ENCODE measurements at regions not wholly inside any gene's neighbourhood (a gene's known extent, or its start where the extent isn't known, plus 50 kb on each side); places are given as distances from the start of the nearest gene placed in this dataset.
A peak's percentile ranks its signal among the peaks of the same experiment; 100 is the strongest.

DNA sequence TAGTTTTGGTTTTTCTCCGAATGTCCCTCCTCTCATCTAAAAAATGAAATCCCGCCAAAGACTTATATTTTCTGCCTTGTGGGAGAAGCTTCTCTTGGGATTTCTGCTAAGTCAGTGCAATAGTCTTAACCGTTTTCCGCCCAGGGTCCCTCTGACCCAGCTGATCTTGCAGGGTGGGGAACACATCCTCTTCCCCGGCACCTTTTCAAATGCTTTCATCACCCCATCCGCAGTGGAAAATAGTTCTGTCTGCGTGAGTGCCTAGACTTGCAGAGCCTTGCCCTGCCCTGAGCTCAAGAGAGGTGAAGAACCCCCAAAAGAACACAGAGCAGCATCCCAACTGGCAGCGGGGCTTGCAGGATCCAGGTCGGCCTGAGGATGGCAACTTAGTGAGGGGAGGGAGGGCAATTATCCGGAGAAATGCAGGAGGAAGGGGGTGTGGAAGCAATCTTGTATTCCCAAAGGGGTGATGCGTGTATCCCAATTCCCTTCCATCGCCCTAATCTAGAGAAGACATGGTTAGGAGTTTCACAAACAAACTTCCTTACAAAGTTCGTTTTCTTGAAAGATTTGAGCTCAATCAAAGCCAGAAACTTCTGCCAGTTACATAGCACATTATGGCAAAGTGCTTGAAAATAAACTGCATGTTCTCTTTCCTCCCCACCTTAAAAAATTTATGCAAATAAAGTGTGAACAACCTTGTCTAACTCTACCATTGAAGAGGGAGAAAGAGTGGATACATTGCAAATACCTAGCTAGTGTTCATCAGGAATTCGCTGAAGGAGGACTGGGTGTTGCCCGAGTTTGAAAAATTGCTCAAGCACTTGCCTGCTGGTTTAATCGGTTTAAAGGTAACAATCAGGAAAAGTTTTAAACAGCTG, 79.9 kb downstream of the NR2F2 start:
- intact Hi-C loops (cut with micrococcal nuclease; ENCODE audit: unreplicated experiment) (no loop called here), in situ Hi-C loops (cut with HindIII; ENCODE audit: extremely low pct_ligation_motif_present, low pct_unique_long_range_greater_than_20kb) (no loop called here)
- no peak overlapping the region for H2AFZ ChIP-seq (ENCODE audit: low read length)
- CTCF ChIA-PET (ENCODE audit: low intra/inter-chr PET ratio, low total read pairs), result no interaction called here
- BruUV-seq (replicated peaks), result no TSS peak
- no peak overlapping the region for H3K4me3 ChIP-seq (replicated peaks in 1 of 3; ENCODE audit: insufficient read depth in 1 of 3, low read depth in 2 of 3, low read length in 3 of 3)
- DNase-seq (ENCODE audit: low spot score) (no peak), ATAC-seq (no peak), FAIRE-seq (no peak)
- no peaks in the 10 kb centered on the region for H4K20me1 ChIP-seq (ENCODE audit: insufficient read depth, low read length)
- no peaks in the 10 kb centered on the region for H3K79me2 ChIP-seq (ENCODE audit: insufficient read depth, low read length)
- peaks cover 10 to 63% of the 10 kb centered on the region in 2 experiments for H3K27me3 ChIP-seq (ENCODE audit: control insufficient read depth in 1 of 2, insufficient read depth in 2 of 2, low read length in 2 of 2)
- POLR2A ChIA-PET, result no interaction called here
- TF ChIP-seq RFXANK (CRISPR knock-in tag; IDR thresholded peaks at IDR 0.05), result no peak
- 0 out of 2 replicates have a peak, but pooled peaks have one; percentile 62 for TF ChIP-seq EZH2 (conservative IDR thresholded peaks at IDR 0.05; ENCODE audit: low read depth, low read length)
- TF ChIP-seq CBX2 (IDR thresholded peaks at IDR 0.05; ENCODE audit: low read depth, low read length), result 0 out of 2 replicates have a peak, but pooled peaks have one; percentile 26
- no peak for TF ChIP-seq CBX2 (CRISPR knock-in tag; IDR thresholded peaks at IDR 0.05; ENCODE audit: low read depth)
- no peaks in the 10 kb centered on the region for H3K9me3 ChIP-seq (ENCODE audit: low read length)
- no peak overlapping the region for H3K9ac ChIP-seq (ENCODE audit: insufficient read depth, low read depth, low read length)
- H3K4me1 ChIP-seq (ENCODE audit: insufficient read depth, low read length), result 0 out of 2 replicates have a peak, but pooled peaks cover 10% of the 10 kb centered on the region
- H3K4me2 ChIP-seq (ENCODE audit: low read depth, low read length), result no peak overlapping the region; the same call in 1 of the 2 replicates
- no peaks in the 10 kb centered on the region for H3K36me3 ChIP-seq (replicated peaks in 1 of 2; ENCODE audit: control insufficient read depth in 1 of 2, insufficient read depth in 2 of 2, low read length in 2 of 2)
- H3K27ac ChIP-seq (ENCODE audit: extremely low read length, insufficient read depth, low read length), result no peak overlapping the region
- WGBS (ENCODE audit: low lambda C conversion rate), result 37% methylated on average over 14 of the region's 16 CpGs

DNA sequence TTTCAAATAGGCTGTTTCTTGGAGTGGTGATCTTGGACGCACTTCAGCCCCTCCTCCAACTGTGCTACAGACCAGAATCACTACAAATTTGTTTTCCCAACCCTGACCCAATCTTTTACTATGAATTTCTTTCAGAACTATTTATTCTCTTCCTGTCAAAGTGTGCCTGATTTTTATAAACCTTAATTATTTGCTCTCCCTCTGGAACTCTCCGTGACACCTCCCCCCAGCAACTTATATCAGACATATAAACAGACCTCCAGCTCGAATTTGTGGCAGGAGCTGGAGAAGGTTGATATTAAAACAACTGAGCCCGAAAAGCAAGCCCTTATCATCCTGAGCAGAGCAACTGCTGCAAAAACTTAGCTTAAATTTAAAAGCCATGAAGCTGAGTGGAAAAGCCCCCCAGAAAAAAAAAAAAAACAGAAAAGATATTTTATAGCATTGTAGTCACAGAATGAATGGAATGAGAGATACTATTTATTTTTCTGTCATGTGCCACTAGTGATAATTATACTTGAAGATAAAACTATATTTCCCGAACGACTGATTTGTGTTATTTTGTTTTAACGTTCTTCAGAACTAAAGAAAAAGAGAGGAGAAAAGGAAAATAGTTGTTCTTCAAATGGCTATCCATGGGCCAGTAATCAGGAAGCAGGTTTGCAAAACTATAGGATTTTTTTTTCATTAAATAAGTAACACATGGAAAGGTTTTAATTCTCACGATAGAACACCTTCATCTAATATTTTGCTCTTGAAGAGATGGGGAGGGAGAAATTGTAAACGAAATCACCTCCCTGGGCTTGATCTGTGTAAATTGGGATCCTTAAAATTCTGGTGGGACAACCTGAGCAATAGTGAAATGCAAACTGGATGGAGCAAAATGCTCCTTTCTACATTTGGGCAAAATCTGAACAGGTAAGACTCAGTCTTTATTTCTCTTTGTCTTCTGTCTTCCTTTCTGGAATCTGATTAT, 80.8 kb downstream of the NR2F2 start:
- intact Hi-C loops (cut with micrococcal nuclease; ENCODE audit: unreplicated experiment), result no loop called here
- WGBS (ENCODE audit: low lambda C conversion rate), result 2% methylated on average over 9 of the region's 9 CpGs
- H2AFZ ChIP-seq (ENCODE audit: low read length), result no peak overlapping the region
- POLR2A ChIA-PET, result no interaction called here
- H3K36me3 ChIP-seq (replicated peaks in 1 of 2; ENCODE audit: control insufficient read depth in 1 of 2, insufficient read depth in 2 of 2, low read length in 2 of 2), result no peaks in the 10 kb centered on the region
- no peak overlapping the region for H3K27ac ChIP-seq (ENCODE audit: extremely low read length, insufficient read depth, low read length)
- in situ Hi-C loops (cut with HindIII; ENCODE audit: extremely low pct_ligation_motif_present, low pct_unique_long_range_greater_than_20kb), result no loop called here
- no peaks in the 10 kb centered on the region for H4K20me1 ChIP-seq (ENCODE audit: insufficient read depth, low read length)
- no peak overlapping the region for H3K4me3 ChIP-seq (replicated peaks in 1 of 3; ENCODE audit: insufficient read depth in 1 of 3, low read depth in 2 of 3, low read length in 3 of 3)
- no peaks in the 10 kb centered on the region for H3K9me3 ChIP-seq (ENCODE audit: low read length)
- TF ChIP-seq, protein P1, sequence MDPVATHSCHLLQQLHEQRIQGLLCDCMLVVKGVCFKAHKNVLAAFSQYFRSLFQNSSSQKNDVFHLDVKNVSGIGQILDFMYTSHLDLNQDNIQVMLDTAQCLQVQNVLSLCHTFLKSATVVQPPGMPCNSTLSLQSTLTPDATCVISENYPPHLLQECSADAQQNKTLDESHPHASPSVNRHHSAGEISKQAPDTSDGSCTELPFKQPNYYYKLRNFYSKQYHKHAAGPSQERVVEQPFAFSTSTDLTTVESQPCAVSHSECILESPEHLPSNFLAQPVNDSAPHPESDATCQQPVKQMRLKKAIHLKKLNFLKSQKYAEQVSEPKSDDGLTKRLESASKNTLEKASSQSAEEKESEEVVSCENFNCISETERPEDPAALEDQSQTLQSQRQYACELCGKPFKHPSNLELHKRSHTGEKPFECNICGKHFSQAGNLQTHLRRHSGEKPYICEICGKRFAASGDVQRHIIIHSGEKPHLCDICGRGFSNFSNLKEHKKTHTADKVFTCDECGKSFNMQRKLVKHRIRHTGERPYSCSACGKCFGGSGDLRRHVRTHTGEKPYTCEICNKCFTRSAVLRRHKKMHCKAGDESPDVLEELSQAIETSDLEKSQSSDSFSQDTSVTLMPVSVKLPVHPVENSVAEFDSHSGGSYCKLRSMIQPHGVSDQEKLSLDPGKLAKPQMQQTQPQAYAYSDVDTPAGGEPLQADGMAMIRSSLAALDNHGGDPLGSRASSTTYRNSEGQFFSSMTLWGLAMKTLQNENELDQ (CRISPR knock-in tag; IDR thresholded peaks at IDR 0.05; ENCODE audit: borderline replicate concordance), result no peak
- peak; percentile 64 for TF ChIP-seq CBX2 (IDR thresholded peaks at IDR 0.05; ENCODE audit: low read depth, low read length)
- no peak for TF ChIP-seq CBX2 (CRISPR knock-in tag; IDR thresholded peaks at IDR 0.05; ENCODE audit: low read depth)
- no peak for ATAC-seq
- H3K4me2 ChIP-seq (ENCODE audit: low read depth, low read length), result no peak overlapping the region
- DNase-seq (ENCODE audit: low spot score), result no peak
- H3K4me1 ChIP-seq (ENCODE audit: insufficient read depth, low read length), result 0 out of 2 replicates have a peak, but pooled peaks cover 10% of the 10 kb centered on the region
- H3K9ac ChIP-seq (ENCODE audit: insufficient read depth, low read depth, low read length), result no peak overlapping the region
- no peak for FAIRE-seq
- CTCF ChIA-PET (ENCODE audit: low intra/inter-chr PET ratio, low total read pairs), result no interaction called here
- peaks cover 10 to 65% of the 10 kb centered on the region in 2 experiments for H3K27me3 ChIP-seq (ENCODE audit: control insufficient read depth in 1 of 2, insufficient read depth in 2 of 2, low read length in 2 of 2)
- no TSS peak for BruUV-seq (replicated peaks)
- H3K79me2 ChIP-seq (ENCODE audit: insufficient read depth, low read length), result no peaks in the 10 kb centered on the region

Measured in HepG2 (cell line).